NOMO-1 treated with DMSO at 0.1 percent for 48 hours (cell line): ENCODE measurements at regions not wholly inside any gene's neighbourhood (a gene's known extent, or its start where the extent isn't known, plus 50 kb on each side); places are given as distances from the start of the nearest gene placed in this dataset.

Source experiments
- DNase-seq: peaks from one replicate; lab custom pipeline; 2025; ENCODE audit not compliant: unreplicated experiment; lab: John Stamatoyannopoulos, UW

DNA sequence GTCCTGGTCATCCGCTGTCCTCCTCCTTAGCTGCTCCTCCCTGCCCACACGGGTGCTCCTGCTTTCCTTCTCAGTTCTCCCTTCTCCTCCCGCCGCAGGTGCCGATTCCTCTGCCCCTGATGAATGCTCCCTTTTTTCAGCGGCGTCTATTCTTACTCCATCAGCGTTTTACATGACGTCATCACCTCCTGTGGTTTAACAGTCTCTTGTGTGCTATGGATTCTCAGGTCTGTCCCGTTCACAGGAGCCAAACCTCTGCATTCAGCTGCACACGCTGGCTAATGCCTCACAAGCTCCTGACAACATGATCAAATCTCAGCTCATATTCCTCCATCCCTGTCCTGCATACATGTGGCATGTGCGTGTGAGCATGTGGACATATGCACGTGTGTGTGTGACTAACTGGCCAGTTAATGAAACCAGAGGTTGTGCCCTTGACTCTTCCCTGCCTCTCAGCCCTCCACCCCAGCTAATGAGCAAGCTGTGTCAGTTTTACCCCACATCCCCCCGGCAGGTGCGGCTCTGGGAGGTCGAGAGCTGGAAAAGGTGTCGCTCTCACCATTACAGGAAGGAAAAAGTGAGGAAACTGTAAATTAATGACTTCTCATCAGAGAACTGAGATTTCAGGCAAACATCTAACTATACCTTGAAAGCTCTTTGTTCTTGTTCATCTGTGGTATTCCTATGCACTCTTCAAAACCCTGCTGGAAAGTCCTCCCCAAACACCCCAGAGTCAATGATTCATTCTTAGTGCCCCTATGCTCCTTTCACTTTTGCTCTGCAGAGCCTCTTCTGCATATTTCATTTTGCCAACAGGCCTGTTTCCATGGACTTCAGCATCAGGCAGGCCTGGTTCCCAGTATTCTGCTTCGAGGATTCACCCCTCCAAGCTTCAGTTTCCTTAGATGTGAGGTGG is 163.1 kb downstream of the TTLL2 start:
- DNase-seq = no peak

DNA sequence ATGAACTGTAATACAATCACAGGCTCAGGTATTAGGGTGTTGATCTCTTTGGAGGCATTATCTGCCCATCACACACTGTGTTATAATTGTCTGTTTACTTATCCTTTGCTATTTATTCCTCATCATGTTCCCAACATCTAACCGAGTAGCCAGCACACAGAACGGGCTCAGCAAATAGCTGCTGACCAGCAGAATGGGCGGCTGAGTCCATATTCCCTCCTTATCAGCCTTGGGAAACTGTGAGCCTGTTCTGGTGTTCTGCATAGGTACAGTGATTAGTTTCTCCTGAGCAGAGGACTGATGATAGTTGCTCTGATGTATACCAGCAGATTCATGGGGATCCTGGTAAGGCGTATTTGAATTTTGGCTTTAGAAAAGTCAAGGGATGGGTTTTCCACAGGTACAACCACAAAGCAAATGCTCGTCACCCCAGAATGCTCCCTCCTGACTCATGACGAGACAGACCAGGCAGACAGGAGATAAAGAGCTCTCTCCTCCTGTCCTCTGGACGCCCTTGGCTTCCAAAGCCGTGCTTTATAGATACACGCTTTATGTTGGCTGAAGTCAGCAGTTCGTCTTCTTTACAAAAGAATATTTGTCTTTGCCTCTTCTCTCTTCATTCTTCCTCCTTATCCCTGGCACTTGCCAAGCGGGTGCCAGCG is 166.7 kb downstream of the TTLL2 start:
- DNase-seq = no peak

DNA sequence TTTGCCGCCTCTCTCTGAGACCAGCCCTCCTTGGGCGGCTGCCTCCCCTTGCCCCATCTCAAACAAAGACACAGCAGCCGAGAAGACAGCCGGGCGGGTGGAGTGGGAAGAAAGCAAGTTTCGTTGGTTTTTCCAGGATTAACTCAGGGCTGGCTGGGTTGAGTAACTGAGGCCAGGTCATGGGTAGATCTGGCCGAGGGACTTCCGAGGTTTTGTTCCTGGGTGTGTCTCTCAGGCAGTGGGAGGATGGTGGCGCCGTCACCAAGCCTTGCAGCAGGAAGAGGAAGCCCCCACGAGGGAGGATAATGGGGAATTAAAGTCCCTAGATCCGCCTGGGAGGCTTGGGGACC is 167.2 kb downstream of the TTLL2 start:
- no peak for DNase-seq

DNA sequence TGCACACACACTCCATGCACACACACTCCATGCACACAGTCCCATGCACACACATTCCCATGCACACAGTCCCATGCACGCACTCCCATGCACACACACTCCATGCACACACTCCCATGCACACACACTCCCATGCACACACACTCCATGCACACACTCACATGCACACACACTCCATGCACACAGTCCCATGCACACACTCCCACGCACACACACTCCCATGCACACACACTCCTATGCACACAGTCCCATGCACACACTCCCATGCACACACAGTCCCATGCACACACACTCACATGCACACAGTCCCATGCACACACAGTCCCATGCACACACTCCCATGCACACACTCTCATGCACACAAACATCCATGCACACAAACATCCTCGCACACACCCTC is 168.4 kb downstream of the TTLL2 start:
- no peak for DNase-seq

DNA sequence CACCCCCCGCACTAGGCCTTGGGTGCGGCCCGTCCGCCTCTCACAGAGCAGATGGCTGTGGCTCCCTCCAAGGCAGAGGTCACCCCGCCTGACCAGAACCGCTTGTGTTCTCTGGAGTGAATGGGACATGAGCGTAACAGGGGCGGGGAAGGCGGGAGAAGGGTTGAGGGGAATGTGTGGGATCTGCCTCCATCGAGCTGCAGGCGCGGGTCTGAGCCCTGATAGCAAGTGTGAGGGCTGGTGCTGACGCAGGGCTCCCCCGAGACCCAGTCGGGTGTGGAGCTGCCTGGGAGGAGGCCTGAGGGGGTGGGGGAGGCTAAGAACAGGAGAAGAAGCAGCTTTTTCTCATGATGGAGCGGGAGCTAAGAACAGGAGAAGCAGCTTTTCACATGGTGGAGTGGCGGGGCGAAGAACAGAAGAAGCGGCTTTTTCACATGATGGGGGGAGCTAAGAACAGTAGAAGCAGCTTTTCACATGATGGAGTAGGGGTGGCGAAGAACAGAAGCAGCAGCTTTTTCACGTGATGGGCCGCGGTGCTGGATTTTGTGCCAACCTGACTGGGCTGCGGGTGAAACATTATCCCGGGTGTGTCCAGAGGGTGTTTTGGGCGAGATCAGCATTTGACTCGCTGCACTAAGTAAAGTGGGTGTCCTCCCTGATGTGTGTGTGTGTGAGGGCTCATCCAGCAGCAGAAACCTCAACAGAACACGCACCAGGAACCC is 169.3 kb downstream of the TTLL2 start:
- no peak for DNase-seq

DNA sequence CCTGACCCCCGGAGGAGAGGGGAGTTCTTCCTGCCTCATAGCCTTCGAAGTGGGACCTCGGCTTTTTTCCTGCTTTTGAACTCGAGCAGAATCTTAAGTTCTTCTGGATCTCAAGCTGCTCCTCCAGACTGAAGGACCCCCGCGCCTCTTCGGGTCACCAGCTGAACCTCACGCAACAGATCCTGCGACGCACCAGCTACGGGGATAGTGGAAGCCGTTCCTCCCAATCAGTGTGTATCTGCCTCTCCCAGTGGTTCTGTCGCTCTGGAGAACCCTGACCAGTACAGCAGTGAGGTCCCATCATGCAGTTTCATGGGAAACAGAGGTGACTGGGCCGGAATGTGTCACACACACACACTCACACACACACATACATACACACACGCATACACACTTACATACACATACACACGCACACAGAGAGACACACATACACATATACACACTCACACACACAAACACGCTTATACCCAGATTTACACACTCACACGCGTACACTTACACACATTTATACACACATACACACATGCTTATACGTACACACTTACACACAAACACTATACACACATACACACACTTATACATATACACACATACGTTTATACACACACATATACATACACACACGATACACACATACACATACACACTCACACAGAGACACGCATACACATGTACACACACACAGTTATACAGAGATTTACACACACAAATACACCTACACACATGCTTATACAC is 170.0 kb downstream of the TTLL2 start:
- DNase-seq = no peak

DNA sequence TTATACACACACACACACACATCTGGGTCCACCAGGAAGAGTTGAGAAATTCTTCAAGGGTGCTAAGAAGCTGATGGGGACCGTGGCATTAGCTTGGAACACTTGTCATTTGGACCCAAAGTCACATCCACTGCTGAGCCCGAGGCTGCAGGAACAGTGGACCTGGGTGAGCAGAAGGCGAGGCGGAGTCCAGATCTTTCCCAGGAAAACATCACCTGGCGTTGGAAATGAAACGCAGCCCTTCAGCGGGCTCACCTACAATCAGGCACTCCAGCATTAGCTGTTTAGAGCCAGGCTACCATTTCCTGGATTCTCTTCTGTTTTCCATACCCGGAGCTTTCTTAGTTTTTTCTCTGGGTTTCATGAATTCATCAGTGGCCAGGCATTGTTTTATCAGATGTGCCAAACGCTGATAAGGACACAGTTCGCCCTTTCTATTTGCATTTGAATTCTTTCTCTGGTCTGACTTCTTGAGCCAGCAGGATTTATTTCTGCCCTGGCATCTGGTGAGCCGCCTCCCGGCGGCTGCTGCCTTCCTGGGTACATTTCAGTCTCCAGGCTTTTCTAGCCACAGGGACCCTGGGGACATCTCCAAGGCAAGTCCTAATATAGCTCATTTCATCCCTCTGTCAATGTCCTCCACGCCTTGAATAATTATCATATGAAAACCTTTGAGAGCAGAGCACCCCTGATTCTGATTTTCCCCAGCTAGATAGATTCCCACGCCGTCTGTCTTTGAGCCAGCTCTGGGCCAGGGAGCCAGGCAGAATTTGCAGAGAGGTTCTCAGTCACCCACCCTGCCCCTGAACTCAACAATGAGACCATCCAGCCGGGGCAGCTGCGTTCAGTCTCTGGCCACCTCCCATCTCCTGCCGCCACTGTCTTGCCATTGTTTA is 170.9 kb downstream of the TTLL2 start:
- DNase-seq = no peak

DNA sequence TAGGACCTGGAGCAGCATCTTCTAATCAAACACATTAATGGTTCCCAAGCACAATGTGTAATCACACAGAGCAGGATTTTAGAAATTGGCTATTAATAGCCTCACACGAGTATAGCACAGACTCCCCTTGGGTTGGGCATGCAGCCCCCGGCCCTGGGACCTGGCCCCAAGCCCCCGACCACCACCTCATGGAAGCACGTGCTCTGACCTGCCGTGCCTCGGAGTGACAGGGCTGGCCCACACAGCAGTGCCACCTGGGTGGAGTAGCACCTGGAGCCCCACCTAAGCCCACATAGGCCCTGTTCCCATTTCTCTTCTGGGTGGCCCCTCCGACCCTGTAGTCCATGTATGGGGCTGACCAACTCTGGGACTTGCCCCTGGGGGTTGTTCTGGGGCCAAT is 171.8 kb downstream of the TTLL2 start:
- no peak for DNase-seq

DNA sequence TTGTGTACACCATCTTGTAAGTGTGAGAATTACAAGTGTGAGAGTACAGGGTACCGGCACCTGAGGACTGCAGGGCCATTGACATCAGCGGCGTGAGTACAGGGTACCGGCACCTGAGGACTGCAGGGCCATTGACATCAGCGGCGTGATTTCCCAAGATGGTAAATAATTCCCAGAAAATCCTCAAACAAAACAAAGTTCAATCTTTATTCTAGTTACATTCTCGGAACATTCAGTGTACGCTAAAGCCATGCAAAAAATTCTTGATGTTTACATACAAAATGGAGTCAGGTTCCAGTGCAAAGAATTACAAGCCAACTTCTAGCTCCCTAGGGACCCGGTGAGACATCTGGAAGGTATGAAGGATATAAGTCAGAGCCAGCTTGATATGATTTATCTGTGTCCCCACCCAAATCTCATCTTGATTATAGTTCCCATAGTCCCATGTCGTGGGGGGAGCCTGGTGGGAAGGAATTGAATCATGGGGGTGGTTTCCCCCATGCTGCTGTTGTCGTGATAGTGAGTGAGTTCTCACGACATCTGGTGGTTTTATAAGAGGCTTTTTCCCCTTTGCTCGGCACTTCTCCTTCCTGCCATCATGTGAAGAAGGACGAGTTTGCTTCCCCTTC is 172.7 kb downstream of the TTLL2 start:
- no peak for DNase-seq

DNA sequence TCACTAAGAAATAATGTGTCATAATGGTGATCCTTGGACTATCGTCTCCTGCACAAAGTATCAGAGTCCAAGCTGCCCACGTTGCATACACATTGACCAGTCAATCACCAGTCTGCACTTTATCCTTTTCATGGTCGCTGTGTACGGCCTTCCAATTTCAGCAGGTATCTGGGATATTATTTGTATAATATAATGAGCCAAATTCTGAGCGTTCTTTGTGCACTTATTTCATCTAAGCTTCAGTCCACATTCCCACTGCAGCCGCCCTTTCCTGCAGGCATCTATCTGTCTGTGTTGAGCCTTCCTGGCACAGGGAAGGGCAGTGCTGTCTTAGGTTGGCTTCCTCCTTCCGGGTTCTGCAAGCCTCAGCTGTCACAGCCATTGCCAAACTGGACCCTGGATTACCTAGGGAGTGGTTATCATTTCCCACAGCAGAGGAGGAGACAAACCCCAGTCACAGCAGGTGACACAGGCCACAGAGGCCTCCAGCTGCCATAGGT is 174.3 kb downstream of the TTLL2 start:
- no peak for DNase-seq

DNA sequence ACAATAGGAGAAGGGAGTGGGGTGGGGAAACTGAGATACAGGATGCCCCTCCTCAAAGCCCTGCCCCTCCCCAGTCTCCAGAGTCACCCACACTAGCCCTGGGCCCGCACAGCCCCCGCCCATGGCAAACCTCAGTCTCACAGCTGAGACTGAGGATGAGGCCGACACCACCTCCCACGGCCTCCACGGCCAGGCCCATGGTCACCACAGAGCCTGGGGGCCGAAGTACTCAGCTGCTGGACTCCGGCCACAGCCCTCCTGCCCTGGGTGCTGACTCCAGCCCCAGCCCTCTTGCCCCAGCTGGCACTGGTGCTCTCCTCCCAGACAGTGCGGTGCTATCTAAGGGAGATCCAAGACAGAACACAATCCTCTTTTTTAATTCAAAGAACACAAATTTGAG is 176.1 kb downstream of the TTLL2 start:
- no peak for DNase-seq

DNA sequence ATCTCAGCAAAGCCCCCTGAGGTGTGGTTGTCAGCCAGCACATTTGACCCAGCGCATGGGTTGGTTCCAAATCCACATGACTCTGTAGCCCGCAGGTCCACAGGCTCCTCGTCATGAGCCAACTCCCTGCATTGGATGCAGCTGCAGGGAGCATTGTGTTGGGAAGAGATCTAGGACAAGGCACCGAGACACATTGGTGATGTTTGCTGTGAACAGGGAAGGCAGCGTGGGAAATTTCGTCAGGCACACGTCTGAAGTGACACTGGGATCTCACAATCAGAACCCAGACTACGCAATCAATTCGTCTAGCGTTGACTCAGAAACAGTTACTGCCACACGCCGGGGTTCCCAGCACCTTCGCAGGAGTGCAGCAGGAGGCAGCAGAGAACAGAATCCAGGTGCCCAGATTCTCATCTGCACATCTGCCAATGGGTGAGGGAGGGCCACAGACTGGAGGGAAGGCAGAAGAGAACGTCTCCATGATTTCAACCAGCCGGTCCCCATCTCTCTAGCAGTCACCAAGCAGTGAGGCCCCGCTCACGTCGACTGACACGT is 177.0 kb downstream of the TTLL2 start:
- DNase-seq = no peak

DNA sequence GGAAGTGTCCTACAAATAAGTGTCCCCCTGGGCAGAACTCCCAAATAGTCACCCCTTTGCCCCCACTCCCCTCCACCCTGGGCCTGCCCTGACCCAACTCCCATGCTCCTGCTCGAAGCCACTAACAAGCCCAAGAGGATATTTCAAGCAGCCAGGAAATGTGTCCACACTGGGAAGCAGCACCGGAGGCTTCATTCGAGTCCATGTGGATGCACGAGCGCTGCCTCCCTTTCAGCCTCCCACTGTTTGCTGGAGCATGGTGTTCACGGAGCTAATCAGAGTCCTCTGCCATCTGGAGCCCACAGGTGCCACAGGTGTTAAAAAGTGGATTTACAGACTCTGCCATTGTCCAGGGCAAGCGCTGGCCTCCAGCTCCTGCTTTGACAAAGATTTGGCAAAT is 177.6 kb downstream of the TTLL2 start:
- no peak for DNase-seq

DNA sequence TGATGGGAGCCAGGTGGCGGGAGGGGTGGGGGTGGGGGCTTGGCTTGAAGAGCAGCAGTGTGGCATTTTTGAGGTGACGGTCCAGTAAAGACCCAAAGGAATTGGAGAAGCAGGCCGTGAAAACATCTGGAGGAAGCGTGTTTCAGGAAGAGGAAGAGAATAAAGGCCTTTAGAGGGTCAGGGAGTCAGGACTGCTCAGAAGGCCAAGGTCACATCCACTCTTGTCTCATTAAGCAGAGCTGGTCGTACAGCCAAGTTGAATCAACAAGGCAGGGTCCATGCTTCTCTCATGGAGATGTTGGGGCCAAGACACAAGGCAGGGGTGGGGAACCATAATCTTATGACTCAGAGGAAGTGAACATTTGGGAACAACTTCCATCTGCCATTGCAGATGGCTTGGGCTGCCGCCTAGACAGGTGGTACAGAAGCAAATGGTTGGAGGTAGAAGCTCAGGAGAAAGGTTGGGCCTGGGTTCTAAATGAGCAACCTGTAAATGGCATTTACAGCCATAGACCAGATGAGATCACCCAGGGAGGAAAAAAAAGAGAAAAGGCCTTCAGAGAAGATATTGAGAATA is 179.6 kb downstream of the TTLL2 start:
- DNase-seq = no peak

DNA sequence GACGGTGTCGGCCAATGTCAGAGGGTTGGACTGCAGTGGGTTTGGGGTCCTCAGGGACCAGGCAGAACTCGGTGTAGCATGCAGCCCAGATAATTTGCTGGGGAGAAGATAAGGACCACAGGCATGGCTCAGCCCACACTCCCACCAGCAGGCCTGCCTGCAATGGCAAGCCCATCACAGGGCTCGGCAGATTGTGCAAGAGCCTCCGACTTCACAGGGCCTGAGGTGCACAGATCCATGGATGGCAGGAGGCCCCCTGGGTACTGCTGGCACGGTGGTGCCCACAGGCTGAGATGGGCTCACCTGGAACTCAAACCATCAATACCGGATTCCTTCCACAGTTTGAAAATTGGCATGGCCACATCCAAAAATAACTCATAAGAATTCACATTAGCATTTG is 180.3 kb downstream of the TTLL2 start:
- no peak for DNase-seq

DNA sequence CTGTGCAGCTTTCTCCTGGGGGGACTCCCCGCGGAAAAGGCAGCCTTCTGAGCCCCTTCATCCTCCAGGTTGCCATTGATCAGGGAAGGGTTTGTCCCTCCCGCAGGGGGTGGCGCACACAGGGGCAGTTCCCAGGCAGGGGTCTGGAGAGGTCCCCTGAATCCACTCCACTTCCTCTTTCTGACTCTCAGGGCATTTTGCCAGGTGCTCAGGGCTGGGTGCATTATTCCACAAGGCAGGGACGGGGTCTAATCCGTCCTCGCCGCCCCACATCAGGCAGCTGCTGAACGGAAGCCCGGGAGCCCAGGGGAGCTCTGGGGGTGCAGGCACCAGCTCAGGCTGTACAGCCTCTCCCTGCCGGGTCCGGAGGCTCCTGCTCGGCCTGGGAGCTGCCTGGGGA is 180.9 kb downstream of the TTLL2 start:
- no peak for DNase-seq

DNA sequence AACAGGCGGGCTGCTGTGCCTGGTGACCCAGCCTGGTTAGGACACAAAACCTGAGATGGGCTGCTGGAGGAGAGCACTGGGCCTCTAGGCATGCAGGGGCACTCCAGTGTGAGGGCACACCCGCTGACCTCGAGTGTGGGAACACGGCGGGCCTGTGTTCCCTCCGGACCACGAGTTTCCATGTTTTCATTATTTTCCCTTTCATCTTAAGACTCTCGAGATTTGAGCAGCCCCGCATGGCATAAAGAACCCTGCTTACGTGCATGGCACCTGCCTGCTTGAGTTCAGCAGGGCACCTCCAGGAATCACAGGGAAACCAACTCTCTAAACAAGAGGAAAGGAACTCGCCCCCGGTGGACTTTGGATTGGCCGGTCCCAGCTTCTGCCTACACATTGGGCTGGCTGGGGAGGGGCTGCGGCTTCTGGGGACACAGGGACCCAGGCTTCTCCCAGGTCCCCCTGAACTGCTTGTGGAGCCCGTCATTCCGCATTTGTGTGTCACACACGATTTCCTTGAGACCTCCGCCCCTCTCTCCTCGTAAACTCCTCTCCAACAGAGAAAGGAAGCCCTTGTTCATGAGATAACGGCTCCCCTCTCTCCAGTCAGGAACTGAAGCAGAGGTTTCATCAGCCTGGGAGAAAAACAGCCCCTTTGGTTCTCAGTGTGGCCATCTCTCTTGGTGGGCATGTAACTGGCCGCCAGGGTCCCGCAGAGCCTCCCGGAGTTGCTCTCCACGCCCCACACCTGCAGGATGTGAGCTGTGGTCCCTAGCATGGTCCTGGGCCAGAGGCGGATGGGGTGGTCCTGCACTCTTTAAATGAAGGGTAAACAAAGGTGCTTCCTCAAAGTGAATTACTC is 181.8 kb downstream of the TTLL2 start:
- no peak for DNase-seq

DNA sequence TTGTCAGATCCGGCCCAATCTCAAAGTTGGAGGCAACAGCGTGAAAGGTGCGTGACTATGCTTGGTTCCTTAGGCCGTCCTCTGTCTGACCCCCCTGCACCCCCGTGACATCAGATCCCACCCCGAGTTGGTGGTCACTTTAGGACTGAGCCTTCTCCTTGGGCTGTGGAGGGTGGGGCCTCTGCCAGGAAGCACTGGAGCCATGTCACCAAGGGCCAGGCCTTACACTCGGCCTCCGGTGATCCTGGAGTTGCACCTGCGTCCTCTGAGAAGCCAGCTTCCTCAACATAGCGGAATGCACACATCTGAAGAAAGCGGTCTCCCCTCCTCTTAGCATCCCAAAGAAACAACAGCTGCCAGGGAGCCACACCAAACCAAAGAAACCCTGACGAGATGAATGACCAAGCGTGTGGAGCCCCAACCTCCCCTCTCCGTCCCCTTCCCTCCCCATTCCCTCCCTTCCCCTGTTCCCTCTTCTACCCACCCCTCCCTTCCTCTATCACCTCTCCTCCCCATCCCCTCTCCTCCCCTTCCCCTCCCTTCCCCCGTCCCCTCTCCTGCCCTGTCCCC is 182.6 kb downstream of the TTLL2 start:
- no peak for DNase-seq
